Testis (tissue), 2 donors: ENCODE measurements at regions not wholly inside any gene's neighbourhood (a gene's known extent, or its start where the extent isn't known, plus 50 kb on each side); places are given as distances from the start of the nearest gene placed in this dataset.
"Not testable (repeated sequence)": the region's sequence is repeated elsewhere in the genome, so short reads cannot be mapped to it uniquely, and the experiment has no call there.

ENCODE experiments used
- DNase-seq: peaks from one replicate; pipeline ENCODE4 v3.0.0-alpha.2; 2019
- H3K27ac ChIP-seq, 2 donors: fragments of 200-600 bp; sonication (generic); one replicate each; pipeline ENCODE4 v1.5.1; 2019
- H3K27me3 ChIP-seq: fragments of 200-600 bp; sonication (generic); one replicate; pipeline ENCODE4 v1.5.1; 2019
- H3K36me3 ChIP-seq: fragments of 200-600 bp; sonication (generic); one replicate; pipeline ENCODE4 v1.5.1; 2017; ENCODE audit warnings: low read depth; ENCODE audit errors: missing control alignments
- H3K4me1 ChIP-seq: fragments of 200-600 bp; sonication (generic); one replicate; pipeline ENCODE4 v1.5.1; 2019
- H3K4me3 ChIP-seq, 2 donors: fragments of 200-600 bp; sonication (generic); one replicate each; pipeline ENCODE4 v1.5.1; 2017 to 2019
- H3K9me3 ChIP-seq: fragments of 200-600 bp; sonication (generic); one replicate; pipeline ENCODE4 v1.5.1; 2017
- CTCF ChIP-seq, 3 experiments: fragments of 450-650 bp in 2 of 3; fragments of 200-600 bp in 1 of 3; sonication (generic) in 1 of 3; IDR thresholded peaks; one replicate each; pipeline ENCODE4 v1.5.1; 2016 to 2019; ENCODE audit warnings: antibody characterized with exemption in 3 of 3, mild to moderate bottlenecking in 2 of 3, moderate library complexity in 1 of 3
- POLR2A ChIP-seq: fragments of 450-650 bp; IDR thresholded peaks from one replicate; pipeline ENCODE4 v1.6.1; 2017; ENCODE audit warnings: antibody characterized with exemption, mild to moderate bottlenecking, moderate library complexity
- WGBS, 2 donors: methylation state at CpG; one replicate each; pipeline ENCODE4 v1.1.5; 2018; 5-methylcytosine and 5-hydroxymethylcytosine counted together
- intact Hi-C: fragments of 100-400 bp; cut with DNase I; formaldehyde crosslinking; loops from one replicate; pipeline ENCODE4 v1.15.1; 2023; ENCODE audit warnings: low total_unique reads

- H3K4me1 ChIP-seq = no peaks in the 10 kb centered on the region
- H3K36me3 ChIP-seq = no peaks in the 10 kb centered on the region
- WGBS, 2 donors = 98 to 100% methylated on average over 3 to 4 of the region's 5 CpGs
- TF ChIP-seq CTCF (IDR thresholded peaks at IDR 0.05) = no peak
- TF ChIP-seq POLR2A = no peak
- intact Hi-C loops = no loop called here
- H3K27ac ChIP-seq = no peak overlapping the region
- no peaks in the 10 kb centered on the region for H3K9me3 ChIP-seq
- no peak overlapping the region for H3K4me3 ChIP-seq
- DNase-seq = no peak
- H3K27me3 ChIP-seq = no peaks in the 10 kb centered on the region
Observed at GRCh38 chr13:55948175-55948574, 1192.5 kb upstream of the PRR20A start.

- H3K27ac ChIP-seq = no peak overlapping the region
- intact Hi-C loops = no loop called here
- 100% methylated on average over 1 of the region's 1 CpG for WGBS, 2 donors
- DNase-seq = no peak
- H3K9me3 ChIP-seq = no peaks in the 10 kb centered on the region
- no peaks in the 10 kb centered on the region for H3K36me3 ChIP-seq
- H3K27me3 ChIP-seq = no peaks in the 10 kb centered on the region
- TF ChIP-seq CTCF (IDR thresholded peaks at IDR 0.05) (no peak), POLR2A (no peak)
- H3K4me3 ChIP-seq = no peak overlapping the region
- no peaks in the 10 kb centered on the region for H3K4me1 ChIP-seq
Observed at GRCh38 chr13:55963934-55964333, 1176.8 kb upstream of the PRR20A start.

- H3K27me3 ChIP-seq = no peaks in the 10 kb centered on the region
- WGBS, 2 donors = 94 to 96% methylated on average over 3 of the region's 3 CpGs
- no peak overlapping the region for H3K4me3 ChIP-seq
- no peaks in the 10 kb centered on the region for H3K4me1 ChIP-seq
- no peak overlapping the region for H3K27ac ChIP-seq
- DNase-seq = no peak
- H3K9me3 ChIP-seq = no peaks in the 10 kb centered on the region
- TF ChIP-seq CTCF (IDR thresholded peaks at IDR 0.05) = no peak
- no peak for TF ChIP-seq POLR2A
- intact Hi-C loops = no loop called here
- no peaks in the 10 kb centered on the region for H3K36me3 ChIP-seq
Observed at GRCh38 chr13:55967055-55967454, 1173.7 kb upstream of the PRR20A start.

- intact Hi-C loops = no loop called here
- no peak for DNase-seq
- no peak overlapping the region for H3K4me3 ChIP-seq
- TF ChIP-seq POLR2A = no peak
- no peak for TF ChIP-seq CTCF (IDR thresholded peaks at IDR 0.05)
- H3K4me1 ChIP-seq = no peaks in the 10 kb centered on the region
- no peaks in the 10 kb centered on the region for H3K9me3 ChIP-seq
- H3K36me3 ChIP-seq = no peaks in the 10 kb centered on the region
- no peak overlapping the region for H3K27ac ChIP-seq
- 84 to 85% methylated on average over 4 to 6 of the region's 6 CpGs for WGBS, 2 donors
- no peaks in the 10 kb centered on the region for H3K27me3 ChIP-seq
Observed at GRCh38 chr13:55977436-55977835, 1163.3 kb upstream of the PRR20A start.

GRCh38 chr13:55981381-55981780 lies 1159.3 kb upstream of the PRR20A start:
- Histone ChIP-seq H3K27me3 (no peaks in the 10 kb centered on the region), H3K4me1 (no peaks in the 10 kb centered on the region), H3K36me3 (no peaks in the 10 kb centered on the region), H3K4me3 (no peak overlapping the region), H3K27ac (no peak overlapping the region), H3K9me3 (no peaks in the 10 kb centered on the region)
- no peak for DNase-seq
- intact Hi-C loops = no loop called here
- WGBS, 2 donors = 58 to 65% methylated on average over 1 of the region's 1 CpG
- TF ChIP-seq CTCF (IDR thresholded peaks at IDR 0.05) = no peak
- TF ChIP-seq POLR2A = no peak

- intact Hi-C loops = not testable (repeated sequence)
Observed at GRCh38 chr13:55984026-55984425, 1156.7 kb upstream of the PRR20A start.

More at GRCh38 chr13:55984026-55984425, 1156.7 kb upstream of the PRR20A start:
- H3K9me3 ChIP-seq, H3K36me3 ChIP-seq, H3K27ac ChIP-seq, DNase-seq, H3K4me1 ChIP-seq, H3K4me3 ChIP-seq, H3K27me3 ChIP-seq: not testable (repeated sequence)
- 57 to 93% methylated on average over 2 of the region's 2 CpGs for WGBS, 2 donors
